ENCODE measurements at regions not wholly inside any gene's neighbourhood (a gene's known extent, or its start where the extent isn't known, plus 50 kb on each side); places are given as distances from the start of the nearest gene placed in this dataset.

DNA sequence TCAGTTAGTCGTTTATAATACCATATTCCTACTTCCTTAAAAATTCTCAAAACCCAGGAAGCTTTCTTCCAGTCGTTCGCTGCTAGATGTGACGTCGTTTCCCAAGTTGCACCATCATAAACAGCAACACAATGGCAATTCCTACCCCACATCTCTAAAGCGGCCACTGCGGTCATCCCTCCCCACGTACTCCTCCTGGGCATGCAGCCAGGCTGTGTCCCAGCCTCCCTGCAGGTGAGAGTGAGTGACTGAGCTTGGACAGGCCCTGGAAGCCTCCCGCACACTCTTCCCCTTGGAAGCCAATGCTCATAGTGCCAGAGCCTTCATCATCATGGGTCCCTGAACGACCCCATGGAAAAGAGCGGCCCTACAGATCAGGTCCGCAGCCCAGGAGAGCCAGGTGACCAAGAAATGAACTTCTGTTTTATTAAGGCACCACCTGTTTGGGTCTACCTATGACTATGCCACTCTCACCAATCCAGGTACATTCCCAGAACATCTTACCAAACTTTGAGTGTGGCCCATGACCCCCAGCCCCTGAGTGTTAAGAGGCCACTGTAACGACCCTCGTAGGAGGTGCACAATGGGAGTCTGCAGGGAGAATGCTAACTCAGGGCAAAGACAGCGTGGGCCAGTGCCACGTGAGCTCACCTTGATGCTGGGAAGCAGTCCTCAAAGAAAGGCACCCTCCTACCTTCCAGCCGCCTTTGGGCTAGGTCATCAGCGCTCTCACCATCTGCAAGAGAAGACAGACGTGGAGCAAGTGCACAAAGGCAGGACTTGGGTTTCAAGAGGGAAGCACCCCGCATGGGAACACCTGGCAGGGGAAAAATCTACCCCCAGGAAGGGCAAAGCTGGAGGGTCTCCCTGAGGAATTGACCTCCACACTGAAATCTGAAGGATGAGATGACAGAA, 74.7 kb upstream of the RAB6C start:
- Histone ChIP-seq H3K4me3 (no peak overlapping the region), H3K4me2 (ENCODE audit: insufficient read depth, low read length) (no peak overlapping the region), H3K9me3 (replicated peaks; ENCODE audit: control insufficient read depth, insufficient read depth, low read depth, low read length) (no peaks in the 10 kb centered on the region), H3K27ac (ENCODE audit: extremely low read depth, low read depth, low read length) (no peak overlapping the region), H3K36me3 (ENCODE audit: control insufficient read depth, insufficient read depth, low read length) (no peaks in the 10 kb centered on the region), H3K9ac (ENCODE audit: insufficient read depth in 1 of 2, low read depth in 2 of 2, low read length in 2 of 2) (no peak overlapping the region), H4K20me1 (replicated peaks; ENCODE audit: control insufficient read depth, insufficient read depth, low read length) (0 out of 2 replicates have a peak, but pooled peaks cover 6% of the 10 kb centered on the region), H2AFZ (ENCODE audit: low read depth, low read length) (no peak overlapping the region), H3K27me3 (ENCODE audit: control insufficient read depth in 2 of 2, insufficient read depth in 2 of 2, low read length in 2 of 2) (peaks cover 5 to 60% of the 10 kb centered on the region in 2 experiments; a peak in 3 of 5 replicates), H3K9me1 (ENCODE audit: control insufficient read depth, insufficient read depth, low read length) (no peaks in the 10 kb centered on the region), H3K79me2 (ENCODE audit: control insufficient read depth, insufficient read depth, low read length) (no peaks in the 10 kb centered on the region), H3K4me1 (replicated peaks in 1 of 2; ENCODE audit: control insufficient read depth in 2 of 2, insufficient read depth in 2 of 2, low read length in 2 of 2) (no peaks in the 10 kb centered on the region)
- no TSS peak for BruUV-seq (replicated peaks)
- FAIRE-seq (no peak), DNase-seq (ENCODE audit: extremely low read depth in 1 of 4, low spot score in 3 of 4) (no peak), ATAC-seq (no peak)
- intact Hi-C loops (cut with micrococcal nuclease) (no loop called here), in situ Hi-C loops (cut with MboI) (no loop called here)
- WGBS (ENCODE audit: insufficient coverage, low coverage, missing lambda C conversion rate) = under 1% methylated on average over 20 of the region's 20 CpGs
- ChIA-PET CTCF (ENCODE audit: low intra/inter-chr PET ratio) (no interaction called here), POLR2A (interaction anchor here (0.6 kb wide), 1 partner anchor 101 kb away, joined by 3 read pairs; no protein-coding TSS in a partner anchor)
- TF ChIP-seq CHD1 (IDR thresholded peaks at IDR 0.05; ENCODE audit: low read length) = no peak
- TF ChIP-seq ZNF551 (CRISPR knock-in tag; IDR thresholded peaks at IDR 0.05) = no peak
- no peak for TF ChIP-seq ELF1 (tag; IDR thresholded peaks at IDR 0.05)
- TF ChIP-seq, protein P1, sequence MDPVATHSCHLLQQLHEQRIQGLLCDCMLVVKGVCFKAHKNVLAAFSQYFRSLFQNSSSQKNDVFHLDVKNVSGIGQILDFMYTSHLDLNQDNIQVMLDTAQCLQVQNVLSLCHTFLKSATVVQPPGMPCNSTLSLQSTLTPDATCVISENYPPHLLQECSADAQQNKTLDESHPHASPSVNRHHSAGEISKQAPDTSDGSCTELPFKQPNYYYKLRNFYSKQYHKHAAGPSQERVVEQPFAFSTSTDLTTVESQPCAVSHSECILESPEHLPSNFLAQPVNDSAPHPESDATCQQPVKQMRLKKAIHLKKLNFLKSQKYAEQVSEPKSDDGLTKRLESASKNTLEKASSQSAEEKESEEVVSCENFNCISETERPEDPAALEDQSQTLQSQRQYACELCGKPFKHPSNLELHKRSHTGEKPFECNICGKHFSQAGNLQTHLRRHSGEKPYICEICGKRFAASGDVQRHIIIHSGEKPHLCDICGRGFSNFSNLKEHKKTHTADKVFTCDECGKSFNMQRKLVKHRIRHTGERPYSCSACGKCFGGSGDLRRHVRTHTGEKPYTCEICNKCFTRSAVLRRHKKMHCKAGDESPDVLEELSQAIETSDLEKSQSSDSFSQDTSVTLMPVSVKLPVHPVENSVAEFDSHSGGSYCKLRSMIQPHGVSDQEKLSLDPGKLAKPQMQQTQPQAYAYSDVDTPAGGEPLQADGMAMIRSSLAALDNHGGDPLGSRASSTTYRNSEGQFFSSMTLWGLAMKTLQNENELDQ (CRISPR knock-in tag; IDR thresholded peaks at IDR 0.05; ENCODE audit: borderline replicate concordance) = no peak
- no peak for TF ChIP-seq NCOR1 (IDR thresholded peaks at IDR 0.05)
- TF ChIP-seq, protein P2, sequence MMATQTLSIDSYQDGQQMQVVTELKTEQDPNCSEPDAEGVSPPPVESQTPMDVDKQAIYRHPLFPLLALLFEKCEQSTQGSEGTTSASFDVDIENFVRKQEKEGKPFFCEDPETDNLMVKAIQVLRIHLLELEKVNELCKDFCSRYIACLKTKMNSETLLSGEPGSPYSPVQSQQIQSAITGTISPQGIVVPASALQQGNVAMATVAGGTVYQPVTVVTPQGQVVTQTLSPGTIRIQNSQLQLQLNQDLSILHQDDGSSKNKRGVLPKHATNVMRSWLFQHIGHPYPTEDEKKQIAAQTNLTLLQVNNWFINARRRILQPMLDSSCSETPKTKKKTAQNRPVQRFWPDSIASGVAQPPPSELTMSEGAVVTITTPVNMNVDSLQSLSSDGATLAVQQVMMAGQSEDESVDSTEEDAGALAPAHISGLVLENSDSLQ (IDR thresholded peaks at IDR 0.05) = no peak
- no peak for TF ChIP-seq TRIM24 (IDR thresholded peaks at IDR 0.05)
- TF ChIP-seq MAFF (IDR thresholded peaks at IDR 0.05; ENCODE audit: low read length) = no peak
- TF ChIP-seq ETS2 (tag; IDR thresholded peaks at IDR 0.05; ENCODE audit: borderline replicate concordance, poor library complexity, severe bottlenecking) = no peak
- no peak for TF ChIP-seq CHCHD3 (CRISPR knock-in tag; IDR thresholded peaks at IDR 0.05)
- no peak for TF ChIP-seq POLR3A (IDR thresholded peaks at IDR 0.05; ENCODE audit: borderline replicate concordance, extremely low read depth, insufficient read depth, insufficient read length)
